HG03280 (cell line): ENCODE measurements at regions not wholly inside any gene's neighbourhood (a gene's known extent, or its start where the extent isn't known, plus 50 kb on each side); places are given as distances from the start of the nearest gene placed in this dataset.

ENCODE experiments used
- ATAC-seq: cut with Tn5 transposase; IDR thresholded peaks from one replicate; pipeline ENCODE4 v1.9.1; 2021; ENCODE audit warnings: mild to moderate bottlenecking, moderate library complexity; ENCODE audit not compliant: unreplicated experiment

DNA sequence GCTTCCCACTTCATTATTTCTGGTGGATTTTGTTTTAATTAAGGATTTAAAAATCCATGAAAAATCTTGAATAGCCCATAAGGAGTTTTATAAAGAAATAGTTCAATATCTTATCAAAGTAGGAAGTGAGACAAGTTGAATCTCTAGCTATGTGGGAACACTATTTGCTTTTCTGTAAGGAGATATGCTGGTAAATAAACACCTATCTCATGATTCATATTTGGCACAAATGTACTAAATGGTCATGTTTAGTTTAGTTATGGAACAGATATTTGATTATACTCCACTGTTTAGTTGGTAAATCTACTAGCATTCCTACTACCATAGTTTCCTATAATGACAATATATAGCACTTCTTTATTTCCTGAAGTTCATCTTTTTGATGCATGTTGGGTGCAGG, 239.9 kb upstream of the CEP162 start:
- no peak for ATAC-seq

DNA sequence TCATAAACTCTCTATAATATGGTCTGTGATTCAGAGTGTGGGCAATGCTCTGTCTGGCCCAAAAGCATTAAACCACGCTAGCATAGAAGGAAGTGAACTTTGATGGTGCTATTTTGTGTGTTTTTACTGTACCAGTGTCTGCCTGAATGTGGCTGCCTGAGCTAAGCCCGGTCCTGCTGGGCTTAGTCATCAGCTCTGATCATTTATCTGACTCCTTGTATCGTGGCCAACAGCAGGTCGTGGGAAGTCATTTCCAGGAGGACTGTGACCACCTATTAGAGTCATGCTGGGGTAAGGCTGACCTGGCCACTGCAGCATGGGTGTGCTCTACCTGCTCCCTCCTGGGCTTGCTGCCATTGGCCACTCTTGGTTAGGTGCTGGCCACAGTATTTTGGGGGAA, 239.1 kb upstream of the CEP162 start:
- ATAC-seq: no peak

DNA sequence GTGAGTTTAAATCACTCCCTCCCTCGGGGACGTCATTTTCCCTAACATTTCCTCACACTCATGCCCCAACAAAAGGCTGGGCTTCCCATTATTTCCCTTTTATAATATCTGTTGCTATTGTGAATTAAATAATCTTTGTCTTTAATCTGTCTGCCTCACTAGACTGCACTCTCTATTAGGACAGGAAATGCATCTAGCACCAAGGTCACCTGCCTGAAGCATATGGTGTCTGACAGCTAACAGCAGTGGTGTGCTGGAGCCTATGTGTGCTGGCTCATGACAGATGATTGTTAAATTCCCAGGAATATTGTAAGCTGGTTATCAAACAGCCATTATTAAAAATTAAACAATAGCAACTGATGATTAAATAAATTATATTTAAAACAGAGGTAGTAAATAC, 237.0 kb upstream of the CEP162 start:
- ATAC-seq: no peak

DNA sequence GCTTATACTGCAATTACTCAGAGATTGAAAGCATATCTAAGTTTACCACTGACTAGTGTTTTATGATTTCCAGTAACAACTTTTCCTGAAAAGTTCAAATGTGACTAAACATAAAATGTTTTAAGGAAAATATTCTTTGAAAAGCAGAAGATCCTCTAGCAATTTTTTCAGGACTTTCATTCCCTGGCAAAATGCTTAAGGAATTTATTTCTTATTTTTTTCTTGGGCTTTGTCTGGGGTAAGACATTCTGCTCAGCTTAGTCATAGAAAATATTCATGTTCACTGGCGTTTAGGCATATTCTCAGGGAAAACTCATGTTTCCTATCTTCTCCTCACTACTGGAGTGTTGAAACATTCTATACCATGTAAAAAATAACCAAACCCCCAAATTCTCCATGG, 235.3 kb upstream of the CEP162 start:
- ATAC-seq: no peak

DNA sequence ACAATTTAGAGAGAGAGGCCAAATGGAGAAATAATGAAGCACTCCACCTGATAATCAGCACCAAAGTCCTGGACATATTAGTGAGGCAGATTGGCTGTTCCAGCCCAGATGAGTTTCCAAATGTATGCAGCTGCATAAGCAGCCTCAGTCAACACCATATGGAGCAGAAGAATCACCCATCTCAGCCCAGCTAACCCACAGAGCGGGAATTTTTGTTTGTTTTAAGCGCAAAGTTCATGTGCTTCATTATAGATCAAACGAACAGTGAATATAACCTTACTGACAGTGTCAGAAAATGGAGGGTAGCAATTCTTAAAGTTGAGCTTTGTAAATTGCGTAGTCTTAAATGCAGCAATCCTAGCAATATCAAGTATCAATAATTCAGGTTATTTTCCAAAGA, 234.0 kb upstream of the CEP162 start:
- ATAC-seq: no peak

DNA sequence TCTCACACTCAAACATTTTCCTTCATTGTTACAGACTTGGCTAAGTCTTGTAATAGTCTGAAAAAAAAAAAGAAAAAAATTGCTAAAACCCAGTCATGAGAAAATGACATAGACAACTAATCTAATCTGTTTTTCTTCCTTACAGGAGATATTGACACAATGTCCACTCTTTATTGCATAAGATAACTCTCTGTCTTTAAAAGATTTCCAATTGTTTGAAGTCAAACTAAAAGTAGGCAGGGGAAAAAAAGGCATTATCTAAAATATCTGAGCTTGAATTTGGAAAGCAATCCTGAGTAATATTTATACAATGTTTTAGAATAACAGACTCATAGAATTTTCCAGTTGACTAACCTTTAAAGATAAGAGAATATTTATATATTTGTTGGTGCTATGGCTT, 233.0 kb upstream of the CEP162 start:
- no peak for ATAC-seq

DNA sequence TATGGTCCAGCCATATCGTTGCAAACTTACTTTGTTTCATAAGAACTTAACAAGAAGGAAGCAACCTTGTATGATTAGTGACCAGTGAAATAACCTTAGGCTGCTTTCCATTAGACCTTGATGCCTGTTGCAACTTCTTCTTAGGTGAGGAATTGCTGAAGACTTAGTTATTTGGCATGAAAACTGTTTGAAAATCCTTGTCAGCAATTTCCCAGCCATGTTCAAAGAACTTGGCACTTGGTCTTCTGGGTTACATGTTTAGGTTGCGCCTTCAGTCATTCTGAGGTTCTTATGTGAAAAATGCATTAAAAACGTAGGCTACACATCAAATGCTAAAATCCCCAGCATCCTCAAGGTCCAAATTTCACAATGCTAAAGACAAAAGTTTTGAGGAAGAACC, 232.0 kb upstream of the CEP162 start:
- ATAC-seq: no peak

DNA sequence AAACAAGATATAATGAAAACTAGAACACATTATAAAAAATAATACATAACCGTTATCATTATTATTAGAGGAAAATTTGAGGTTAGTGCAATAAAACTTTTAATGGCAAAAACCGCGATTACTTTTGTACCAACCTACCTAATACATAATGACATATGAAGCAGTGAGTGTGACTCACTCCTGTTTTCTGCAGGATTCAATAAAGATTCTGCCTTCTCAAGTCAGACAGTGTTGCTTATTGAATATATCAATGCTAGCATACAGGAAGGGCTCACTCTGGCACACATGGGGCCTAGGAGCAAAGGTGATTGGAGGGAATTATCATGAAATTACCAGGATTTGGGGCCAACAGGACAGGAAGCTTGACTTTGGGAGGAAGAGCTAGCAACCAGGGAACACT, 230.8 kb upstream of the CEP162 start:
- ATAC-seq: no peak

DNA sequence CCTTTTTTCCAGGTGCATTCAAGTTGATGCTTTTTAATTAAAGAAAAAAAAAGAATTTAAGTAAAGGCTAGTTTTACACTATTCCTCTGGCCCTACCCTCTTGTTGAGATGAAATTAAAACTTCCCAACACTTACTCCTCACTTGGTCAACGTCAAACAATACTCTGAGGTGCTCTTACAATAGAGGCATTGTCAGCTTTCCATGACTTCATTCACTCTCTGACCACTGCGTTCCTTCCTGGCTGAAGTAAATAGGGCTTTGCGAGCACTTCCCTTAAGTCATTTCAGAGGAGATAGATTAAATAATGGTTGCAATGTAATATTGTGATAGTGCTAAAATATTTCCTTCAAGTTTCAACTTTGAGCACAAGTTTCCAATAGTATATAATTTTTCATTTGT, 229.8 kb upstream of the CEP162 start:
- ATAC-seq: no peak

DNA sequence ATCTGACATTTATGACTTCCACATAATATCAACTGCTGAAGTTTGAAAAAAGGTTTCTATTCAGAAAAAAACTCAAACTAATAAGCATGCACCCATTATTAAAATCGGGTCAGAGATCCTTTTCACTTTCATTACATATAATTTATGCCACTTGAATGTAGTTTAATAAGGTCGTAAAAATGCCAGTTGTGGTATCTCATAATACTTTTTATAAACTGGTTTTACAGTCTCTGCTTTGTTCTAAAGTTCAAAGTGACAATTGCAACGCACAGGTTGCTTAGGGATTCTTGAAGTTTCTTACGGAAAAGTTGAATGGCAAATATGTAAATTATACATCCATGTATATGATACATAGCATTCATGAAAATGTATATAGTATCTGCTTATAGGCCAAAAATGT, 229.4 kb upstream of the CEP162 start:
- no peak for ATAC-seq

DNA sequence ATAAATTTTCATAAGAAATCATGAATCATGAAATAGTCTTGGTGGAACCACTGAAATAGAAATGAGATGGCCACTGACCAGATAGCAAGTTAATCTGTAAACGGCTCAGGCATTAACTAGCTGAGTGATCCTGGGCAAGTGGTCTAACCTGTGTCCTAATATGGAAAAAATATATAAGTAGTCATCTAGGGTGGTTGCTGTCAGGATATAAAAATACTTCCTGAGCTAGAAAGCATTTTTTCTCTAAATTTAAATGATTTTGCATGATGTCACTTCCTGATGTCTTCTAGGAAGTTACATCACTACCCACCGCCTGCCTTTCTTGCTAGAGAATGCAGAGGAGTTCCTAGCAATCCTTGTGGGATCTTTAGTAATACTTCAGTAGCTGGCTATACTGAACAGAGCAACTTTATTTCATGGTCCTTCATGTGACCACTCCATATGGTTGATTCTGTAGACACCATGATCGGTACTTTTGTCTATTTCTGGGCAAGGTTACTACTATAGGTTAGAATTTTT, 228.1 kb upstream of the CEP162 start:
- ATAC-seq: no peak

DNA sequence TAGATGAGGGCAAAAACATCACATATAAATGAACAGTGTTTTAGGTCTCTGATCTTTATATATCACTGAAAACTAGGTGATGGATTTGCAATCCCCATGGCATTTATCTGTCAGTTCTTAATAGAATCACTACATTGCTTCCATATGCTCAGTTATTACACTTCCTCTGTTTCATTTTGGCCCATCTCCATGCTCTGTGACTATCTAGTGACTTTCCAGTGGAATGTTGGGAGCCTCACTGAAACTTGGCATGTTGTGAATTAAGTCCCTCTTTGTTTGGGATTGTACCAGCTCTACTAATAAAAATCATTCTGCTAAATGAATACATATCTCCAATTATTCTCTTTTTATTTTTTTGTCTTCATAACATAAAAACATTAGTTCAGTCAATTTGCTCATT, 226.1 kb upstream of the CEP162 start:
- no peak for ATAC-seq

DNA sequence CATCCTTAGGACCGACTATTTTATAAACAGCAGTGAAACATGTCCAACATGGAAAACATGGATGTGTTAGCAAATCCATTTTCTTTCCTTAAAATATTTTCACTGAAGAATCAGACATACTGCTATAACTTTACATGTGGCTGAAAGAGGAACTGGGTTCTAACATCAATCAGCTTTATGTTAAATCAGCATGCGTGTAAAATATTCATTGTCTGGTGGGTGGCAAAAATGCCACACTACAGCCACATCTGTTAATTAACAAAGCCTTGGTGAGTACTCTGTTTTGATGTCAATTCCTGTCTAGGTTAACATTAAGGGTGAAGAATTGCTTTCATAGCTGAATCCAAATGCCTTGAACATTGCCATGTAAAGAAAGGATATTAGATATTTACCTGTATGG, 222.6 kb upstream of the CEP162 start:
- ATAC-seq: no peak

DNA sequence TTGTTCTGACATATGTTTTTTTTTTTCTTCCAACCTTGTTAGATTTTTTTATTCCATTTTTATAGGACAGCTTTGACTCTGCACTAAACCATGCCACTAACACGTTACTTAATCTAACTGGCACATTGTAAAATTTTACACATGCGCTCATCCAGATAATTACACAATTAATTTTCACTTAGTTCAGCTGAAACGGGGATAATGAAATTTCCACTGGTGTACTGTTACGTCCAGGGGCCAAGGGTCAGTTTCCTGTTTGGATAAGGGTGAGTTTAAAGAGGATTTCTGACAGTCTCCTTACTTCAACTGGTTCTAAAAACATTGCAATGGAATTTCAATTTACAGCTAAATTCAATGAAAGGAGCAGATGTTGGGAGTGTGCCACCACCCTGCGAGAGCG, 221.8 kb upstream of the CEP162 start:
- no peak for ATAC-seq

DNA sequence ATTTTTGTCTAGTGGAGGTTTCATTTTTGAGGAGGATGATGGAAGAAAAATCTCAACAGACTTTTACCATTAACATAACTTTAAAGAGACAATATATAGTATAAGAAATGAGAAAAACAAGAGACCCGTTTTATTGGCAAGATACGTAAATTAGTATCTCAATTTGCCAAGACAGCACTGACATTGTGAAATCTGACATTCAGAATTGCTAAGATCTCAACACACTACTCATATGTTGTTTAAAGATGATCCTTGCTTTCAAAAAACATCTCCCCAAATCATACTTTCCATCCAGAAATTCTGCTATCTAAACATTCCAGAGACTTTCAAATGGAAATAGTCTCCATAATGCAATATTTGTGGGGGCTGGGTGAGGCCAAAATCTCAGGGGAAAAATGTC, 220.9 kb upstream of the CEP162 start:
- no peak for ATAC-seq

DNA sequence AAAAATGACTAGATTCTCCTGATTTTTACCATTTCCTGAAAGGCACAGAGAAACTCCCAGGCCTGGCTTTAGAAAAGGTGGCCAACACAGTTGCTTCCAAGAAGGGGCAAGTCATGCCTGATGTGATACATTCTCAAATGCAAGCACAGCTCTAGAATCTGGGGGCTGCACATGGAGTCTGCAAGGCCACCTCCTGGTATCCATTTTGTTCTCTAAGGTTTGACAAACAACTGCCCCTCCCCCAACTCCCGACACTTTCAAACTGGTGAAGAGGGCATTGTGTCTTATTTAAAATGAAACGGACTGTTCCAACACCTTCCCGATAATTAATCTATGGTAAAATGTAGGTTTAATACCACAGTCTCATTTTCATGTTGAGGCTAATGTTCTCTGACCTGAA, 220.2 kb upstream of the CEP162 start:
- no peak for ATAC-seq

DNA sequence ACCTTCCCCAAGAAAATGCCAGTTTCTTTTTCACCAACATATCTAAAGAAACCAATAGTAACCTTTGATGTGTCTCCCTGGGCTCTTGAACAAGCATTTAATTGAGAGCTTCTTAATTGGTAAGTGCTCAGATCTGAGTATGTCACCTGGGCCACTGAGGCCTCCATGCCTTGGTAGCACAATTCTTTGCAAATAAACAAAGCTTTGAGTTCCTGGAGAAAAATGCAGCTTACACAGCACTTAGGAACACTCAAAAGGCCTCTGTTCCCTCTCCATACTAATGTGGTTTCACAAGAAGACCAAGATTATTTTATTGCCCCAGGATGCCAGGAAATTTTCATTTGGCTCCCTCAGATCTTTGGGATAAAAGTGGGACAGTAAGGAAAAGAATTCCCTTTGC, 217.6 kb upstream of the CEP162 start:
- no peak for ATAC-seq

DNA sequence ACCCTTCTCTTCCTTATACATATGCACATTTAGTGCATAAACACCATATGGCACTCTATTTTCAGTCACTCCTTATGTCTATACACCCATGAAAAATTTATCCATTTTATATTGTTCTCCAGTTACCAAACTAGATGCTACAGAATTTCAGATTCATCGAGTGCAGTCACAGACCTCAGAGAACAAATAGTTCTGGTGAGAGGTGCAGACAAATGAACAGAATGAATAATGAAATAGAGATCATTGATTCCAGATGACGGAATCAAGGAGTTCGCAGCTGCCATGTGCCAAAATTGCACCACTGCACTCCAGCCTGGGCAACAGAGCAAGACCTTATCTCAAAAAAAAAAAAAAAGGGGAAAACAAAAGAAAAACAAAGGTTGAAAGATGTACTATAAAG, 214.8 kb upstream of the CEP162 start:
- no peak for ATAC-seq

DNA sequence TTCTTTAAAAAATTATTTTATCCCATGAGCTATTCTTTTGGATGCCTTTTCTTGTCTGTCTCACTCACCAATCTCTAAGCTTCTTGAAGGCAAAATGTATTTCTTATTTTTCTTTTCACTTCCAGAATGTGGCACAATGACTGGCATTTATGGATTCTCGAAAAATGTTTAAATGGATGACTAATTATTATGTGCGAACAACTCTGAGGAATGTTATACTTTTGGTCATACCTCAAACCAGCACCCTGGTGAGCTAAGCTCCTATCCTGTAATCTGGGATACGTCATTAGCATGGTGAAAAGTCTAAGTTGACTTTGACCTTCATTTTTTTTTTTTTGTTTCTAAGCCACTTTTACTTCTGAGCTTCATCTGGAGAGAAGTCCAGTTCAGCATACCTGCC, 214.0 kb upstream of the CEP162 start:
- no peak for ATAC-seq

DNA sequence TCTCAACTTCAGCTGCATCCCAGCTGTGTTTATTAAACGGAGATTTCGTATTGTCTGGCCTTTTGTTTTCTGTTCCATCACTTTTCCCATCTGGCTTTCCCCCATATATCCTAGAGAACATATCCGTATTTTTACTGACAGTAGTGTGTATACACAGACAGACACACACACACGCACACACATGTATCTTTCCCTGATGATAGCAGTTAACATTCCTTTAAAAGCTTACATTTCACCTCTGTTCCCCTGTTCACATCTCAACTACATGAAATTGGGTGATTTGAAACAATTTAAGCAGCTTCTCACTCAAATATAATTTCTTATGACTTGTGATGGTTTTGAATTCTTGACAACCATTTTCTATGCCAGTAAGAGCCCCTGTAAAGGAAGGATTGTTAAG, 207.1 kb upstream of the CEP162 start:
- no peak for ATAC-seq

DNA sequence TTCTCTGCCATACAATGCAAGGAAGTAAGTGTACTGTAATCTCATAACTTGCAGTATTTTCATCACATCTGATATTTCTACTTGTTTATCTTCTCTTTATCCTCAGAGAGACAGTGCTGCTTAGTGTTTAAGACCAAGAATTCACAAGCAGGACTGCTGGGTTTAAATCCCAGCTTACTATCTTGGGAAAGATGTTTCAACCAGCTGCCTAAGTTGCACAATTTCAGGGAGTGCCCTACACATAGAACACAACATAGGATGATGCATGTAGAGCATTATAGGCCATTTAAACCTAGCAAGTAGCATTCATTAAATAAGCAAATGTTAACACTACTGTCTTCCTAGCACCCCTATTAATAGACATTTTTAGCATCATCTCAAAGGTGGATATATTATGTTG, 205.2 kb upstream of the CEP162 start:
- no peak for ATAC-seq

DNA sequence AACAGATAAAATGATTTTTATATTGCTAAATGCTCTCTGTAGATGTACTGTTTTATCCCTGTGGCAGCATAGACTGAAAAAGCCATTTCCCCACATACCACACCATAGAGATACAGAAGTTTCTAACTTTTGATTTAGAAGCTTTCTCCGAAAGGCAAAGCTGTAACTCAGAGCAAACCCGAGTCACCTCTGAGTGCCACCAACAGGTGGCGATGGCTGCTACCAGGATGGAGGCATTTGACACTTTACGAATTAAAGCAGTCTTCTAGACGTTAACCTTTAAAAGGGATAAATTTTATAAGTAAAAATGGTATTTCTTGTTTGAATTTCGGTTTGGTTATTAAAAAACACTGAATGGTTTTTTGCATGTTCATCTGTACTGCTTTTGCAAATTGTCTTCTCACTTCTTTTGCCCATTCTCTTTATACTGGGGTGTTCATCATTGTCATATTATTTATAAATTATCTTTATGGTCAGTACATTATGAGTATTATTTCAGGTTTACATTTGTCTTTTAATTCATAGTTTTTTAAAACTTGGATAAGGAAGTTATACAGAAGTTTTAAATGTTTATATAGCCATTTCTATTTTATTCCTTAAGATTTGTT, 201.0 kb upstream of the CEP162 start:
- peak; percentile 75 for ATAC-seq

DNA sequence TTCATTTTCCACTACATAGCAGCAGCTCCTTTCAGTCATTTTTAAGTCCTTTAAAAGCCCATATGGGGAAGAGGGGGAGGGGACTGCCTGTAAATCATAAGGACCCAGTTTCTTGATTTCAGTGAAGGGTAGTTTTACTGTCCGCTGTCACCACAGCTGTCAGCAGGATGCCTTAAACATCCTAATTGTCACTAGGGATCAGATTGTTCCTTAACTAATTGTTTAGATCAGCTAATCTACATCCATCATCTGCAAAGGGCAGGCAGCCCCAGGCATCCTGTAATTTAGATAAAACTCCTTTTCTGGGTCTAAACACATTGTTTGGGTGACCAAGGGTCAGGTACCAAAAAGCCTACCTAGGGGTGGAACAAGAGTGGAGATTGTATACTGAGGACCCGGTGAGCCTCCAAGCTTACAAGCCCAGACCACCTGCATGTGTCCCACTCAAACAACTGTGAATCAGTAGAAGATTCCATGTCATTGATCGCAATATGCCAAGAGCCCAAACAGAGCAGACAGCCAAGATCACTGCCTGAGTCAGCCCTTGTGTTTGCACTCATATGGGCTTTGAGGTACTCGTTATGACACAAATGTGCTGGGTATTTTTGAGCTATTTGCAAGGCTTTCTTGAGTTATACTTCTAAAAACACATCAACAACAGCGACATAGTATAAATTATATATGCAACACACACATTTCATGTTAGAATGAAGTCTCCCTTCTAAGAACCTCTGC, 198.7 kb upstream of the CEP162 start:
- no peak for ATAC-seq
